Mesenchymal stem cell (in vitro differentiated cells and primary cell): ENCODE measurements at regions not wholly inside any gene's neighbourhood (a gene's known extent, or its start where the extent isn't known, plus 50 kb on each side); places are given as distances from the start of the nearest gene placed in this dataset.

Experiments used
- DNase-seq: peaks from one replicate; pipeline ENCODE4 v3.0.0-alpha.2; 2013
- H2AFZ ChIP-seq: one replicate; pipeline ENCODE4 v1.6.1; 2013; ENCODE audit warnings: low read depth, mild to moderate bottlenecking, control low read depth, inconsistent platforms, low read length, moderate library complexity
- H2AK5ac ChIP-seq: 2 replicates; pipeline ENCODE4 v1.6.1; 2013; ENCODE audit warnings: low read length, moderate library complexity, mild to moderate bottlenecking, inconsistent platforms; ENCODE audit not compliant: severe bottlenecking
- H2BK120ac ChIP-seq: one replicate; pipeline ENCODE4 v1.6.1; 2013; ENCODE audit warnings: low read depth, mild to moderate bottlenecking, inconsistent platforms, low read length, moderate library complexity
- H2BK12ac ChIP-seq, 2 experiments: one replicate each; pipeline ENCODE4 v1.6.1; 2013; ENCODE audit warnings: inconsistent platforms in 2 of 2, low read length in 2 of 2, mild to moderate bottlenecking in 2 of 2, moderate library complexity in 2 of 2, control low read depth in 1 of 2
- H2BK15ac ChIP-seq: one replicate; pipeline ENCODE4 v1.6.1; 2013; ENCODE audit warnings: mild to moderate bottlenecking, low read depth, inconsistent platforms; ENCODE audit not compliant: poor library complexity, severe bottlenecking
- H2BK5ac ChIP-seq: 2 replicates; pipeline ENCODE4 v1.6.1; 2013; ENCODE audit warnings: low read depth, mild to moderate bottlenecking, low read length, control low read depth, inconsistent platforms; ENCODE audit not compliant: poor library complexity, severe bottlenecking
- H3K14ac ChIP-seq, 2 experiments: one replicate each; pipeline ENCODE4 v1.6.1; 2013; ENCODE audit warnings: inconsistent platforms in 2 of 2, low read length in 2 of 2, control low read depth in 1 of 2, mild to moderate bottlenecking in 1 of 2, moderate library complexity in 1 of 2
- H3K18ac ChIP-seq, 2 experiments: one replicate each; pipeline ENCODE4 v1.6.1; 2013; ENCODE audit warnings: inconsistent platforms in 2 of 2, low read length in 2 of 2, control low read depth in 1 of 2, low read depth in 1 of 2, mild to moderate bottlenecking in 1 of 2
- H3K23ac ChIP-seq, 2 experiments: one replicate each; pipeline ENCODE4 v1.6.1; 2013; ENCODE audit warnings: inconsistent platforms in 2 of 2, low read length in 2 of 2, mild to moderate bottlenecking in 2 of 2, moderate library complexity in 2 of 2, control low read depth in 1 of 2
- H3K27ac ChIP-seq: 2 replicates; pipeline ENCODE4 v1.5.1; 2013; ENCODE audit warnings: mild to moderate bottlenecking, moderate library complexity, low read length, control low read depth, inconsistent platforms; ENCODE audit not compliant: poor library complexity, severe bottlenecking
- H3K27me3 ChIP-seq, 2 experiments: 2 replicates each; pipeline versions ENCODE4 v1.6.1 to v1.7.0; 2013; ENCODE audit warnings: low read length in 2 of 2, mild to moderate bottlenecking in 2 of 2, moderate library complexity in 2 of 2, control low read depth in 1 of 2, inconsistent platforms in 1 of 2; ENCODE audit not compliant: control insufficient read depth in 1 of 2, insufficient read depth in 1 of 2
- H3K36me3 ChIP-seq, 2 experiments: 2 replicates each; pipeline versions ENCODE4 v1.6.1 to v1.7.0; 2013; ENCODE audit warnings: low read length in 2 of 2, control low read depth in 1 of 2, inconsistent platforms in 1 of 2, low read depth in 1 of 2, mild to moderate bottlenecking in 1 of 2; ENCODE audit not compliant: insufficient read depth in 2 of 2, control insufficient read depth in 1 of 2
- H3K4ac ChIP-seq, 2 experiments: one replicate each; pipeline ENCODE4 v1.6.1; 2013; ENCODE audit warnings: inconsistent platforms in 2 of 2, low read length in 2 of 2, mild to moderate bottlenecking in 2 of 2, moderate library complexity in 2 of 2, control low read depth in 1 of 2, low read depth in 1 of 2
- H3K4me1 ChIP-seq: 2 replicates; pipeline ENCODE4 v1.6.1; 2013; ENCODE audit warnings: low read depth, low read length, control low read depth; ENCODE audit not compliant: control insufficient read depth, insufficient read depth
- H3K4me2 ChIP-seq: 2 replicates; pipeline ENCODE4 v1.6.1; 2013; ENCODE audit warnings: low read length, mild to moderate bottlenecking, inconsistent platforms; ENCODE audit not compliant: poor library complexity, severe bottlenecking
- H3K4me3 ChIP-seq, 2 experiments: 2 replicates each; pipeline versions ENCODE4 v1.5.1 to v1.7.0; 2013; ENCODE audit warnings: low read length in 2 of 2, mild to moderate bottlenecking in 2 of 2, control low read depth in 1 of 2, low read depth in 1 of 2; ENCODE audit not compliant: insufficient read depth in 1 of 2
- H3K79me1 ChIP-seq: replicated peaks from 2 replicates; pipeline ENCODE4 v1.6.1; 2013; ENCODE audit warnings: mild to moderate bottlenecking, control low read depth, low read length, inconsistent platforms; ENCODE audit not compliant: poor library complexity, severe bottlenecking
- H3K9ac ChIP-seq: 2 replicates; pipeline ENCODE4 v1.7.0; 2013; ENCODE audit warnings: mild to moderate bottlenecking, low read length, moderate library complexity
- H3K9me3 ChIP-seq: 2 replicates; pipeline ENCODE4 v1.7.0; 2013; ENCODE audit warnings: mild to moderate bottlenecking, low read length; ENCODE audit not compliant: control insufficient read depth
- H4K8ac ChIP-seq: one replicate; pipeline ENCODE4 v1.6.1; 2013; ENCODE audit warnings: inconsistent platforms, mild to moderate bottlenecking, low read length, moderate library complexity
- H4K91ac ChIP-seq: one replicate; pipeline ENCODE4 v1.6.1; 2013; ENCODE audit warnings: mild to moderate bottlenecking, low read length, inconsistent platforms
- WGBS: methylation state at CpG from one replicate; pipeline ENCODE4 v1.1.7; 2013; ENCODE audit warnings: mixed read lengths; 5-methylcytosine and 5-hydroxymethylcytosine counted together

DNA sequence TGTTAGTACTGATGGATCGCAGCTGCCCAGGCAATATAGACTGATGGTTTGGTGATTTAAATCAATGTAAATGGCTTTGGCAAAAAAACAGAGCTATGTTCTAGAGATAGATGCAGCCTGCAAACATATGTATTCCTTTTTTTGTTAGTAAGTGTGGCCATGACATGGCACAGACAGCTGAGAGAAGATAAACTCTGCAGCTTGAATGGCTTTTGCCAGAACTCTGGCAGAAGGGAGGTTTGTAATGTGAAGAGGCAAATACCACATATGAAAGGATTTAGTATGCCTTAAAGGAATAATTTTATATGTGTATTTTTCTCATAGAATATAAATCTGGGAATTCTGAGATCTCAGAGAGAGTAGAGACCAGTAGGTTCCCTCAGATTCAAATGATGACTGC, 340.2 kb upstream of the DMAC1 start:
- Histone ChIP-seq H3K9ac (no peak overlapping the region), H3K14ac (no peak overlapping the region), H2AK5ac (no peak overlapping the region), H3K4me1 (no peaks in the 10 kb centered on the region), H3K79me1 (no peaks in the 10 kb centered on the region), H4K8ac (no peak overlapping the region), H4K91ac (no peak overlapping the region), H3K36me3 (no peaks in the 10 kb centered on the region), H2BK5ac (no peak overlapping the region), H3K4me2 (no peak overlapping the region), H3K27ac (no peak overlapping the region), H3K23ac (no peak overlapping the region), H3K4me3 (no peak overlapping the region), H3K27me3 (no peaks in the 10 kb centered on the region), H2BK120ac (no peak overlapping the region), H2BK15ac (no peak overlapping the region), H2BK12ac (no peak overlapping the region), H3K18ac (no peak overlapping the region), H3K4ac (no peak overlapping the region), H3K9me3 (no peaks in the 10 kb centered on the region), H2AFZ (no peak overlapping the region)
- DNase-seq: no peak
- WGBS: 94% methylated on average over 1 of the region's 1 CpG

DNA sequence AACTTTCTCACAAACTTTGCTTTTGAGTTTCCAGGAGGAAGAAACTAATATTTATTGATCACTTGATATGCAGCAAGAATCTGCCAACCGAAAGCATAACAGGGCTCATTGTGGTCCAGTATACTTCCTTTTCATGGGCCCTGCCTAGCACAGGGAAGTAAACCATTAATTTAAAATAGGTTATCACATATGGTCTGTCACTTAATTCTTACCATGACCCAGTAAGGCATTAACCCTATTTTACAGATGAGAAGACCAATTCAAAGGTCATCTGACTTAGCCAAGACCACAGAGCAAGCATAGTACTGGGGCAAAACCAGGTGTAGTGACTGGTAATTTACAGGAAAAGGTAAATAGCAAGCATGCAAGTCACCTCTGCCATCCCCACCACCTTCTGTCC, 336.9 kb upstream of the DMAC1 start:
- no peak overlapping the region for H3K23ac ChIP-seq
- no peak overlapping the region for H2BK5ac ChIP-seq
- H3K14ac ChIP-seq: no peak overlapping the region
- no peak overlapping the region for H4K8ac ChIP-seq
- H3K36me3 ChIP-seq: no peaks in the 10 kb centered on the region
- H2BK120ac ChIP-seq: no peak overlapping the region
- no peak overlapping the region for H3K4me2 ChIP-seq
- 86% methylated on average over 1 of the region's 1 CpG for WGBS
- H3K4me1 ChIP-seq: no peaks in the 10 kb centered on the region
- H2BK12ac ChIP-seq: no peak overlapping the region
- H3K4me3 ChIP-seq: no peak overlapping the region
- H3K9me3 ChIP-seq: no peaks in the 10 kb centered on the region
- no peak overlapping the region for H2BK15ac ChIP-seq
- no peak for DNase-seq
- no peak overlapping the region for H3K18ac ChIP-seq
- H3K4ac ChIP-seq: no peak overlapping the region
- H4K91ac ChIP-seq: no peak overlapping the region
- no peak overlapping the region for H3K27ac ChIP-seq
- H3K79me1 ChIP-seq: no peaks in the 10 kb centered on the region
- no peak overlapping the region for H3K9ac ChIP-seq
- H3K27me3 ChIP-seq: no peaks in the 10 kb centered on the region
- no peak overlapping the region for H2AK5ac ChIP-seq
- H2AFZ ChIP-seq: no peak overlapping the region

DNA sequence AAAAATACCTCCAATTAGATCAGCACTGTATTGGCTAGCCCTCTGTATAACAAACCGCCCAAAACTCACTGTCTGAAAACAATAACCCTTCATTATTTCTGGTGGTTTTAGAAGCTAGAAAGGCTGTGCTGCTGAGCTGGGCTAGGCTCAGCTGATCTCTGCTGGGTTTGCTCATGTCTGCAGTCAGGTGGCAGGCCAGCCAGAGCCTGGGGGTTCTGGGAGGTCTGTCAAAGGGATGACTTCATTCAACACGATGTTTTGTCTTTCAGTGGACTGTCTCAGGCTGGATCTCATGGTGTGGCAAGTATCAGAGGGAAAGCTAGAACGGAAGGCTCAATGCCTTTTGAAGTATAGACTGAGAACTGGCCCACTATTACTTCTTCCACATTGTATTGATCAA, 335.1 kb upstream of the DMAC1 start:
- no peak overlapping the region for H3K4me2 ChIP-seq
- no peak overlapping the region for H3K18ac ChIP-seq
- no peak overlapping the region for H2BK15ac ChIP-seq
- no peak for DNase-seq
- H2BK5ac ChIP-seq: no peak overlapping the region
- H3K9ac ChIP-seq: no peak overlapping the region
- H2BK120ac ChIP-seq: no peak overlapping the region
- H3K4me1 ChIP-seq: no peaks in the 10 kb centered on the region
- no peak overlapping the region for H4K91ac ChIP-seq
- H4K8ac ChIP-seq: no peak overlapping the region
- 61% methylated on average over 2 of the region's 3 CpGs for WGBS
- H2BK12ac ChIP-seq: no peak overlapping the region
- no peaks in the 10 kb centered on the region for H3K9me3 ChIP-seq
- no peak overlapping the region for H3K4ac ChIP-seq
- no peak overlapping the region for H3K14ac ChIP-seq
- H2AFZ ChIP-seq: peak overlapping the region; percentile 39
- H2AK5ac ChIP-seq: no peak overlapping the region
- no peak overlapping the region for H3K4me3 ChIP-seq
- no peaks in the 10 kb centered on the region for H3K79me1 ChIP-seq
- no peaks in the 10 kb centered on the region for H3K27me3 ChIP-seq
- no peaks in the 10 kb centered on the region for H3K36me3 ChIP-seq
- H3K27ac ChIP-seq: no peak overlapping the region
- H3K23ac ChIP-seq: no peak overlapping the region

DNA sequence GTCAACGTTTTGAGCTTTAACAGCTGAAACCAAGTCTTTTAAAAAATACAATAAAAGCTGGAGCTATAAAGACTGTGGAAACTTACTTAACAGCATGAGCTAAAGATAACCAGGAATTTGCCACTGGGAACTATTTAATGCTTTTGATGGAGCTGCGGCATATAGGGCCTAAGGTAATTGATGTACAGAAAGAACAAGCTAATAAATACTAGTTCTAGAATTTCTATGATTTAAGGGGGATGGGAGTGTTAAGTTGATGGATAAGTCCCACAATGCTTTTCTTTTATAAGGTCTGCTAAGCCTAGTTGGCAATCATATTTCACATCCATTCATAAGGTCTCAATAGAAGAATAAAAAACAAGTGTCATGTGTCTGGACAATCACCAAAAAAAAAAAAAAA, 334.0 kb upstream of the DMAC1 start:
- H3K9me3 ChIP-seq: no peaks in the 10 kb centered on the region
- H3K4me2 ChIP-seq: no peak overlapping the region
- WGBS: 53% methylated on average over 2 of the region's 2 CpGs
- H2AK5ac ChIP-seq: no peak overlapping the region
- no peaks in the 10 kb centered on the region for H3K4me1 ChIP-seq
- H3K27me3 ChIP-seq: no peaks in the 10 kb centered on the region
- H2BK15ac ChIP-seq: no peak overlapping the region
- no peak overlapping the region for H3K4me3 ChIP-seq
- no peak overlapping the region for H2BK120ac ChIP-seq
- H3K27ac ChIP-seq: no peak overlapping the region
- H2BK12ac ChIP-seq: no peak overlapping the region
- no peak overlapping the region for H4K8ac ChIP-seq
- H3K79me1 ChIP-seq: no peaks in the 10 kb centered on the region
- no peak overlapping the region for H3K9ac ChIP-seq
- no peak overlapping the region for H4K91ac ChIP-seq
- H3K14ac ChIP-seq: no peak overlapping the region
- DNase-seq: no peak
- H3K23ac ChIP-seq: no peak overlapping the region
- H2BK5ac ChIP-seq: no peak overlapping the region
- no peak overlapping the region for H3K18ac ChIP-seq
- no peak overlapping the region for H2AFZ ChIP-seq
- no peak overlapping the region for H3K4ac ChIP-seq
- H3K36me3 ChIP-seq: no peaks in the 10 kb centered on the region
